Stimulated activated CD4-positive, alpha-beta T cell treated with anti-CD3 and anti-CD28 coated beads, Interleukin-12 subunit alpha, Interleukin-12 subunit beta, amount 100 ng/mL, for 24 hours (primary cell): ENCODE measurements at regions not wholly inside any gene's neighbourhood (a gene's known extent, or its start where the extent isn't known, plus 50 kb on each side); places are given as distances from the start of the nearest gene placed in this dataset.
"Not testable (repeated sequence)": the region's sequence is repeated elsewhere in the genome, so short reads cannot be mapped to it uniquely, and the experiment has no call there.

Experiments used
- DNase-seq, 2 experiments: peaks; one replicate each; pipeline ENCODE4 v3.0.0-alpha.2; 2020; ENCODE audit warnings: low read depth in 2 of 2

- no peak for DNase-seq
These were observed 355.7 kb upstream of the CDH8 start for GRCh38 chr16:62391940-62392339.

GRCh38 chr16:62391134-62391533 lies 354.9 kb upstream of the CDH8 start:
- no peak for DNase-seq

- no peak for DNase-seq
These were observed 354.0 kb upstream of the CDH8 start for GRCh38 chr16:62390214-62390613.

GRCh38 chr16:62386411-62386810 lies 350.2 kb upstream of the CDH8 start:
- DNase-seq = no peak

- no peak for DNase-seq
These were observed 347.7 kb upstream of the CDH8 start for GRCh38 chr16:62383941-62384340.

- no peak for DNase-seq
These were observed 334.2 kb upstream of the CDH8 start for GRCh38 chr16:62370445-62370844.

GRCh38 chr16:62363501-62363900 lies 327.3 kb upstream of the CDH8 start:
- no peak for DNase-seq

GRCh38 chr16:62353355-62353754 lies 317.1 kb upstream of the CDH8 start:
- no peak for DNase-seq

GRCh38 chr16:62342216-62342615 lies 306.0 kb upstream of the CDH8 start:
- DNase-seq = no peak

GRCh38 chr16:62335356-62335755 lies 299.1 kb upstream of the CDH8 start:
- no peak for DNase-seq

GRCh38 chr16:62321606-62322005 lies 285.4 kb upstream of the CDH8 start:
- no peak for DNase-seq

- no peak for DNase-seq
These were observed 262.4 kb upstream of the CDH8 start for GRCh38 chr16:62298600-62298999.

GRCh38 chr16:62294213-62294972 lies 258.2 kb upstream of the CDH8 start:
- DNase-seq = no peak

GRCh38 chr16:62288990-62289629 lies 252.9 kb upstream of the CDH8 start:
- DNase-seq = no peak

GRCh38 chr16:62280506-62280905 lies 244.3 kb upstream of the CDH8 start:
- DNase-seq = no peak

- DNase-seq = no peak
These were observed 241.7 kb upstream of the CDH8 start for GRCh38 chr16:62277942-62278341.

- no peak for DNase-seq
These were observed 240.4 kb upstream of the CDH8 start for GRCh38 chr16:62276637-62277036.

GRCh38 chr16:62272035-62272434 lies 235.8 kb upstream of the CDH8 start:
- DNase-seq = no peak

GRCh38 chr16:62261760-62262159 lies 225.5 kb upstream of the CDH8 start:
- no peak for DNase-seq

- not testable (repeated sequence) for DNase-seq
These were observed 222.7 kb upstream of the CDH8 start for GRCh38 chr16:62258931-62259435.

GRCh38 chr16:62256406-62256805 lies 220.2 kb upstream of the CDH8 start:
- no peak for DNase-seq

- DNase-seq = no peak
These were observed 218.6 kb upstream of the CDH8 start for GRCh38 chr16:62254847-62255246.

- no peak for DNase-seq
These were observed 218.1 kb upstream of the CDH8 start for GRCh38 chr16:62254372-62254771.
